ENCODE measurements at regions not wholly inside any gene's neighbourhood (a gene's known extent, or its start where the extent isn't known, plus 50 kb on each side); places are given as distances from the start of the nearest gene placed in this dataset.
"Not testable (repeated sequence)": the region's sequence is repeated elsewhere in the genome, so short reads cannot be mapped to it uniquely, and the experiment has no call there.

- no peak for DNase-seq
Observed at GRCh38 chrX:79482686-79483085, 115.6 kb upstream of the ITM2A start.

- DNase-seq = no peak
Observed at GRCh38 chrX:79477691-79478090, 110.6 kb upstream of the ITM2A start.

GRCh38 chrX:79466636-79467035 is 99.5 kb upstream of the ITM2A start:
- DNase-seq = no peak

- DNase-seq = no peak
Observed at GRCh38 chrX:79462458-79462857, 95.3 kb upstream of the ITM2A start.

- DNase-seq = not testable (repeated sequence)
Observed at GRCh38 chrX:79456593-79456992, 89.5 kb upstream of the ITM2A start.

- no peak for DNase-seq
Observed at GRCh38 chrX:79452881-79453280, 85.7 kb upstream of the ITM2A start.

- DNase-seq = no peak
Observed at GRCh38 chrX:79444694-79445210, 77.6 kb upstream of the ITM2A start.

GRCh38 chrX:79443121-79443520 is 76.0 kb upstream of the ITM2A start:
- DNase-seq = no peak

GRCh38 chrX:79440336-79440735 is 73.2 kb upstream of the ITM2A start:
- no peak for DNase-seq
